ENCODE measurements at regions not wholly inside any gene's neighbourhood (a gene's known extent, or its start where the extent isn't known, plus 50 kb on each side); places are given as distances from the start of the nearest gene placed in this dataset.

DNA sequence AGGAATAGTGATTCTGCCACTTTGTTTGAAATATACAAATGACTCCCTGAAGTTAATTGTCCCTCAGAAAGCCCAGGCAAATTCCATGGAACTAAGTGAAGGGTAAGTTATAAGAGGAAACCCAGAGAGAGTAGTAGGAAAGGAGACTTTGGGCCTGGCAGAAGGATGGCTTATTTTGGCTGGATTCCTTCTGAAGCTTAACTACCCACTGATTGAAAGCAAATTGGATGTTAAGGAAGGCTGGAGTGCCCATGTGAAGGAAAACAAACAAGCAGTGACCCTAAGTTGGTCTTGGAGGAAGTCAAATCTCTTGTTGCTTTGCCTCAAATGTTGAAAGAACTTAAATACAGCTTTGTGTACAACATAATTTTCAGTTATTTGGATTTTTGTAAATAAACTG, 1106.4 kb upstream of the ZEB2 start:
- Histone ChIP-seq H2AK5ac (ENCODE audit: low read length, severe bottlenecking) (no peak overlapping the region), H2BK15ac (ENCODE audit: low read depth, poor library complexity, severe bottlenecking) (no peak overlapping the region), H3K4me3 (ENCODE audit: insufficient read depth in 1 of 2, low read depth in 1 of 2, low read length in 2 of 2) (no peak overlapping the region), H2AFZ (ENCODE audit: low read depth, low read length) (no peak overlapping the region), H3K4me2 (ENCODE audit: low read length, poor library complexity, severe bottlenecking) (no peak overlapping the region), H3K36me3 (ENCODE audit: control insufficient read depth in 1 of 2, insufficient read depth in 2 of 2, low read depth in 1 of 2, low read length in 2 of 2) (no peaks in the 10 kb centered on the region), H3K79me1 (replicated peaks; ENCODE audit: low read length, poor library complexity, severe bottlenecking) (no peaks in the 10 kb centered on the region), H3K18ac (ENCODE audit: low read depth in 1 of 2, low read length in 2 of 2) (no peak overlapping the region), H2BK12ac (ENCODE audit: low read length in 2 of 2) (no peak overlapping the region), H3K14ac (ENCODE audit: low read length in 2 of 2) (no peak overlapping the region), H3K9me3 (ENCODE audit: control insufficient read depth, low read length) (no peaks in the 10 kb centered on the region), H2BK120ac (ENCODE audit: low read depth, low read length) (no peak overlapping the region), H3K27me3 (ENCODE audit: control insufficient read depth in 1 of 2, insufficient read depth in 1 of 2, low read length in 2 of 2) (no peaks in the 10 kb centered on the region), H3K23ac (ENCODE audit: low read length in 2 of 2) (no peak overlapping the region), H3K4me1 (ENCODE audit: control insufficient read depth, insufficient read depth, low read depth, low read length) (no peaks in the 10 kb centered on the region), H4K8ac (ENCODE audit: low read length) (no peak overlapping the region), H3K4ac (ENCODE audit: low read depth in 1 of 2, low read length in 2 of 2) (no peak overlapping the region), H2BK5ac (ENCODE audit: low read depth, low read length, poor library complexity, severe bottlenecking) (no peak overlapping the region), H3K27ac (ENCODE audit: low read length, poor library complexity, severe bottlenecking) (no peak overlapping the region), H3K9ac (ENCODE audit: low read length) (no peak overlapping the region), H4K91ac (ENCODE audit: low read length) (no peak overlapping the region)
- no peak for DNase-seq

- Histone ChIP-seq H3K4me3 (ENCODE audit: insufficient read depth in 1 of 2, low read depth in 1 of 2, low read length in 2 of 2) (no peak overlapping the region), H3K9me3 (ENCODE audit: control insufficient read depth, low read length) (no peaks in the 10 kb centered on the region), H2AK5ac (ENCODE audit: low read length, severe bottlenecking) (no peak overlapping the region), H3K4me2 (ENCODE audit: low read length, poor library complexity, severe bottlenecking) (no peak overlapping the region), H3K4me1 (ENCODE audit: control insufficient read depth, insufficient read depth, low read depth, low read length) (no peaks in the 10 kb centered on the region), H2BK120ac (ENCODE audit: low read depth, low read length) (no peak overlapping the region), H2AFZ (ENCODE audit: low read depth, low read length) (no peak overlapping the region), H3K27ac (ENCODE audit: low read length, poor library complexity, severe bottlenecking) (no peak overlapping the region), H2BK12ac (ENCODE audit: low read length in 2 of 2) (no peak overlapping the region), H3K4ac (ENCODE audit: low read depth in 1 of 2, low read length in 2 of 2) (no peak overlapping the region), H3K18ac (ENCODE audit: low read depth in 1 of 2, low read length in 2 of 2) (no peak overlapping the region), H2BK15ac (ENCODE audit: low read depth, poor library complexity, severe bottlenecking) (no peak overlapping the region), H3K79me1 (replicated peaks; ENCODE audit: low read length, poor library complexity, severe bottlenecking) (no peaks in the 10 kb centered on the region), H3K27me3 (ENCODE audit: control insufficient read depth in 1 of 2, insufficient read depth in 1 of 2, low read length in 2 of 2) (no peaks in the 10 kb centered on the region), H3K36me3 (ENCODE audit: control insufficient read depth in 1 of 2, insufficient read depth in 2 of 2, low read depth in 1 of 2, low read length in 2 of 2) (no peaks in the 10 kb centered on the region), H2BK5ac (ENCODE audit: low read depth, low read length, poor library complexity, severe bottlenecking) (no peak overlapping the region), H4K91ac (ENCODE audit: low read length) (no peak overlapping the region), H3K9ac (ENCODE audit: low read length) (no peak overlapping the region), H4K8ac (ENCODE audit: low read length) (no peak overlapping the region), H3K14ac (ENCODE audit: low read length in 2 of 2) (no peak overlapping the region), H3K23ac (ENCODE audit: low read length in 2 of 2) (no peak overlapping the region)
- no peak for DNase-seq
- no CpG with 5 or more reads among the region's 1 CpG for WGBS
Observed at GRCh38 chr2:145625111-145625510, 1105.2 kb upstream of the ZEB2 start.

DNA sequence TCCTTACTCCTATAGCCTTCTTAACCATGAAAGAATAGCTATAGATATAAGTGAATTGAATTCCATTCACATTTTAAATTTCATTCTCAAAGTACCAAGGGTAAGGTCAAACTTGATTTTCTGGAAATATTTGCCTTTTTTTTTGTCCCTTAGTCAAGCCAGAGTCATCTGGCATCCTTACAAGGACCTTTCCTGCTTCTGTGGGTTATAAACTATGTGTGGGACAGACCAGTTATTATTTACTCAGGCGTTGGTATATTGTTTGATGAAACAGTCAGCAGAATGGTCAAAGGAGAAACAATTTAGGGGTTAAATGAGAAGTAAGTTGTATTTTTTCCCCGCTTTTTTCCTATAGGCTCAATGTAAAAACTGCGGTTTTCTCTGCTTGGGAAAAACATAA, 1103.2 kb upstream of the ZEB2 start:
- no peak overlapping the region for H2BK120ac ChIP-seq (ENCODE audit: low read depth, low read length)
- no peak overlapping the region for H2AK5ac ChIP-seq (ENCODE audit: low read length, severe bottlenecking)
- 86% methylated on average over 3 of the region's 3 CpGs for WGBS
- H2BK5ac ChIP-seq (ENCODE audit: low read depth, low read length, poor library complexity, severe bottlenecking): no peak overlapping the region
- H2AFZ ChIP-seq (ENCODE audit: low read depth, low read length): no peak overlapping the region
- H3K27me3 ChIP-seq (ENCODE audit: control insufficient read depth in 1 of 2, insufficient read depth in 1 of 2, low read length in 2 of 2): no peaks in the 10 kb centered on the region
- H3K9me3 ChIP-seq (ENCODE audit: control insufficient read depth, low read length): no peaks in the 10 kb centered on the region
- H3K79me1 ChIP-seq (replicated peaks; ENCODE audit: low read length, poor library complexity, severe bottlenecking): no peaks in the 10 kb centered on the region
- DNase-seq: no peak
- H3K9ac ChIP-seq (ENCODE audit: low read length): no peak overlapping the region
- no peak overlapping the region for H4K91ac ChIP-seq (ENCODE audit: low read length)
- H2BK12ac ChIP-seq (ENCODE audit: low read length in 2 of 2): no peak overlapping the region
- H3K14ac ChIP-seq (ENCODE audit: low read length in 2 of 2): no peak overlapping the region
- no peak overlapping the region for H2BK15ac ChIP-seq (ENCODE audit: low read depth, poor library complexity, severe bottlenecking)
- no peak overlapping the region for H3K23ac ChIP-seq (ENCODE audit: low read length in 2 of 2)
- no peaks in the 10 kb centered on the region for H3K4me1 ChIP-seq (ENCODE audit: control insufficient read depth, insufficient read depth, low read depth, low read length)
- no peak overlapping the region for H3K4ac ChIP-seq (ENCODE audit: low read depth in 1 of 2, low read length in 2 of 2)
- no peak overlapping the region for H4K8ac ChIP-seq (ENCODE audit: low read length)
- no peak overlapping the region for H3K18ac ChIP-seq (ENCODE audit: low read depth in 1 of 2, low read length in 2 of 2)
- no peak overlapping the region for H3K4me2 ChIP-seq (ENCODE audit: low read length, poor library complexity, severe bottlenecking)
- H3K36me3 ChIP-seq (ENCODE audit: control insufficient read depth in 1 of 2, insufficient read depth in 2 of 2, low read depth in 1 of 2, low read length in 2 of 2): no peaks in the 10 kb centered on the region
- no peak overlapping the region for H3K27ac ChIP-seq (ENCODE audit: low read length, poor library complexity, severe bottlenecking)
- H3K4me3 ChIP-seq (ENCODE audit: insufficient read depth in 1 of 2, low read depth in 1 of 2, low read length in 2 of 2): no peak overlapping the region

DNA sequence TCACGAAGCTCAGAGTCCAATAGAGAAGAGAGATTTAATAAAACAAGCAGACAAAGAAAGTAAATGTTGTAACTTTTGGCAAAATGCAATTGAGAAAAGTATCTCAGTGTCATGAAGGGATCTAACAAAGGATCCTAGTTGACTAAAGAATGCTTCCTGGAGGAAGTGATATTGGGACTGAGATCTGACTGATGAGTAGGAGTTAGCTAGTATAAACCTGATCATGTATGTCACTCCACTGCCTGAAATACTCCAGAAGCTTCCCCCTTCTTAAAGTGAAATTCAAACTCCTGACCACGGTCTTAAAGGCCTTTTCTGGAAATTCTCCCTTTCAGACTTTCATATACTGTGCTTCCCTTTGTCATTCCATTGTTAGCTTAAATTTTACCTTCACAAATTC, 1102.4 kb upstream of the ZEB2 start:
- Histone ChIP-seq H3K36me3 (ENCODE audit: control insufficient read depth in 1 of 2, insufficient read depth in 2 of 2, low read depth in 1 of 2, low read length in 2 of 2) (no peaks in the 10 kb centered on the region), H3K4ac (ENCODE audit: low read depth in 1 of 2, low read length in 2 of 2) (no peak overlapping the region), H2BK5ac (ENCODE audit: low read depth, low read length, poor library complexity, severe bottlenecking) (no peak overlapping the region), H2AFZ (ENCODE audit: low read depth, low read length) (no peak overlapping the region), H4K91ac (ENCODE audit: low read length) (no peak overlapping the region), H3K4me2 (ENCODE audit: low read length, poor library complexity, severe bottlenecking) (no peak overlapping the region), H2BK120ac (ENCODE audit: low read depth, low read length) (no peak overlapping the region), H3K4me3 (ENCODE audit: insufficient read depth in 1 of 2, low read depth in 1 of 2, low read length in 2 of 2) (no peak overlapping the region), H2BK12ac (ENCODE audit: low read length in 2 of 2) (no peak overlapping the region), H3K18ac (ENCODE audit: low read depth in 1 of 2, low read length in 2 of 2) (no peak overlapping the region), H3K23ac (ENCODE audit: low read length in 2 of 2) (no peak overlapping the region), H3K14ac (ENCODE audit: low read length in 2 of 2) (no peak overlapping the region), H3K9ac (ENCODE audit: low read length) (no peak overlapping the region), H3K27me3 (ENCODE audit: control insufficient read depth in 1 of 2, insufficient read depth in 1 of 2, low read length in 2 of 2) (no peaks in the 10 kb centered on the region), H3K79me1 (replicated peaks; ENCODE audit: low read length, poor library complexity, severe bottlenecking) (no peaks in the 10 kb centered on the region), H3K27ac (ENCODE audit: low read length, poor library complexity, severe bottlenecking) (no peak overlapping the region), H4K8ac (ENCODE audit: low read length) (no peak overlapping the region), H2AK5ac (ENCODE audit: low read length, severe bottlenecking) (no peak overlapping the region), H3K4me1 (ENCODE audit: control insufficient read depth, insufficient read depth, low read depth, low read length) (no peaks in the 10 kb centered on the region), H3K9me3 (ENCODE audit: control insufficient read depth, low read length) (no peaks in the 10 kb centered on the region), H2BK15ac (ENCODE audit: low read depth, poor library complexity, severe bottlenecking) (no peak overlapping the region)
- WGBS: 90% methylated on average over 2 of the region's 2 CpGs
- no peak for DNase-seq
